A549 (cell line): ENCODE measurements at regions not wholly inside any gene's neighbourhood (a gene's known extent, or its start where the extent isn't known, plus 50 kb on each side); places are given as distances from the start of the nearest gene placed in this dataset.

Experiments used
- ATAC-seq, 2 experiments: fragments of 200-7000 bp in 1 of 2; fragments of >200 bp in 1 of 2; cut with Nextera tagmentation in 1 of 2; cut with Tn5 transposase in 1 of 2; 3 replicates each; pipeline versions ENCODE4 v1.8.0 to v1.9.1; 2018 to 2020; ENCODE audit warnings: mild to moderate bottlenecking in 1 of 2, moderate library complexity in 1 of 2
- CTCF ChIA-PET: fragments of 300-600 bp; sonication (Branson Sonifier 250); formaldehyde crosslinking; extraction: SDS; loops from one replicate; lab custom pipeline; 2021; ENCODE audit warnings: antibody characterized with exemption, inconsistent platforms; lab: Yijun Ruan, JAX
- POLR2A ChIA-PET: fragments of 350-600 bp; formaldehyde crosslinking; extraction: SDS; loops from one replicate; lab custom pipeline; 2021; ENCODE audit warnings: antibody characterized with exemption, inconsistent platforms; lab: Yijun Ruan, JAX
- DNase-seq, 2 experiments: peaks; one replicate each; pipeline versions ENCODE4 v3.0.0 to v3.0.0-alpha.2; 2011 to 2016; ENCODE audit warnings: low read depth in 1 of 2, low spot score in 1 of 2
- FAIRE-seq: peaks from 2 replicates; lab custom pipeline; 2011; peaks lifted over from hg19 to GRCh38; lab: Jason Lieb, UNC
- H3K27ac ChIP-seq, 2 experiments: fragments of >200 bp; sonication (Bioruptor Twin); formaldehyde crosslinking; 3 replicates each; pipeline ENCODE4 v1.5.1; 2016 to 2017
- H3K4me1 ChIP-seq: fragments of >200 bp; sonication (Bioruptor Twin); formaldehyde crosslinking; 3 replicates; pipeline ENCODE4 v1.6.1; 2016
- H3K4me2 ChIP-seq: fragments of >200 bp; sonication (Bioruptor Twin); formaldehyde crosslinking; 3 replicates; pipeline ENCODE4 v1.6.1; 2016
- H3K4me3 ChIP-seq: fragments of >200 bp; sonication (Bioruptor Twin); formaldehyde crosslinking; 3 replicates; pipeline ENCODE4 v1.5.1; 2016
- H3K9me3 ChIP-seq: fragments of >200 bp; sonication (Bioruptor Twin); formaldehyde crosslinking; 3 replicates; pipeline ENCODE4 v1.6.1; 2016
- CHD2 ChIP-seq: fragments of 150-350 bp; IDR thresholded peaks from 2 replicates; pipeline ENCODE4 v1.6.1; 2014; ENCODE audit warnings: low read length; ENCODE audit not compliant: partially characterized antibody
- ESRRA ChIP-seq: fragments of 150-350 bp; IDR thresholded peaks from 2 replicates; pipeline ENCODE4 v1.6.1; 2014; ENCODE audit warnings: mild to moderate bottlenecking, low read length, borderline replicate concordance
- GATA3 ChIP-seq: IDR thresholded peaks from 2 replicates; pipeline ENCODE4 v1.6.1; 2012; ENCODE audit warnings: borderline replicate concordance
- HOXA7 ChIP-seq: fragments of 250-450 bp; sonication (Bioruptor Pico); IDR thresholded peaks from 2 replicates; pipeline ENCODE4 v1.5.0; 2020; ENCODE audit warnings: mild to moderate bottlenecking, moderate library complexity
- HOXB13 ChIP-seq: fragments of 250-450 bp; sonication (Bioruptor Pico); IDR thresholded peaks from 2 replicates; pipeline ENCODE4 v1.5.0; 2020; ENCODE audit warnings: low read depth, mild to moderate bottlenecking, moderate library complexity
- HOXB5 ChIP-seq: fragments of 250-450 bp; sonication (Bioruptor Pico); IDR thresholded peaks from 2 replicates; pipeline ENCODE4 v1.5.0; 2020; ENCODE audit warnings: mild to moderate bottlenecking, moderate library complexity
- JUN ChIP-seq, 2 experiments: fragments of >200 bp; sonication (Bioruptor Twin); formaldehyde crosslinking; IDR thresholded peaks; 2 replicates in 1 of 2; 3 replicates in 1 of 2; pipeline ENCODE4 v1.6.1; 2016 to 2017
- KDM1A ChIP-seq: fragments of 200-600 bp; sonication (generic); IDR thresholded peaks from 2 replicates; pipeline ENCODE4 v1.6.1; 2016; ENCODE audit warnings: low read depth, mild to moderate bottlenecking
- MAZ ChIP-seq: fragments of 150-350 bp; IDR thresholded peaks from 2 replicates; pipeline ENCODE4 v1.6.1; 2014; ENCODE audit warnings: antibody characterized with exemption, low read depth, low read length, borderline replicate concordance
- NFE2L2 ChIP-seq: fragments of 150-350 bp; conservative IDR thresholded peaks from 2 replicates; pipeline ENCODE4 v1.6.1; 2014; ENCODE audit warnings: low read length
- RAD21 ChIP-seq, 2 experiments: fragments of >200 bp in 1 of 2; sonication (Bioruptor Twin) in 1 of 2; formaldehyde crosslinking in 1 of 2; IDR thresholded peaks in 1 of 2; conservative IDR thresholded peaks in 1 of 2; 2 replicates in 1 of 2; 3 replicates in 1 of 2; pipeline ENCODE4 v1.6.1; 2012 to 2018; ENCODE audit warnings: inconsistent platforms in 1 of 2
- RFX5 ChIP-seq: fragments of 450-650 bp; IDR thresholded peaks from 2 replicates; pipeline ENCODE4 v1.7.1; 2014; ENCODE audit warnings: antibody characterized with exemption, mild to moderate bottlenecking, moderate library complexity
- SMC3 ChIP-seq: fragments of >200 bp; sonication (Bioruptor Twin); formaldehyde crosslinking; IDR thresholded peaks from 3 replicates; pipeline ENCODE4 v1.6.1; 2018; ENCODE audit warnings: inconsistent platforms
- SREBF2 ChIP-seq: fragments of 450-650 bp; IDR thresholded peaks from 2 replicates; pipeline ENCODE4 v1.6.1; 2014; ENCODE audit warnings: mild to moderate bottlenecking, moderate library complexity
- TP53 ChIP-seq: fragments of 250-450 bp; sonication (Bioruptor Pico); IDR thresholded peaks from 2 replicates; pipeline ENCODE4 v1.5.0; 2021; ENCODE audit warnings: mild to moderate bottlenecking, moderate library complexity
- ZSCAN20 ChIP-seq: fragments of 250-450 bp; sonication (Bioruptor Pico); IDR thresholded peaks from 2 replicates; pipeline ENCODE4 v1.8.0; 2022; ENCODE audit warnings: mild to moderate bottlenecking, moderate library complexity
- WGBS: methylation state at CpG from one replicate; pipeline ENCODE4 v1.1.6; 2017; ENCODE audit errors: missing lambda C conversion rate; 5-methylcytosine and 5-hydroxymethylcytosine counted together
- TF ChIP-seq, protein P1 (sequence below): fragments of >200 bp; sonication (Bioruptor Twin); formaldehyde crosslinking; IDR thresholded peaks from 3 replicates; pipeline ENCODE4 v1.5.1; 2016
- TF ChIP-seq, protein P2 (sequence below): fragments of 200-600 bp; sonication (generic); IDR thresholded peaks from 2 replicates; pipeline ENCODE4 v1.6.1; 2016; ENCODE audit warnings: antibody characterized with exemption, mild to moderate bottlenecking, moderate library complexity
- TF ChIP-seq, protein P3 (sequence below): fragments of >200 bp; sonication (Bioruptor Twin); formaldehyde crosslinking; IDR thresholded peaks from 3 replicates; pipeline ENCODE4 v1.6.1; 2016
- TF ChIP-seq, protein P4 (sequence below): IDR thresholded peaks from 2 replicates; pipeline ENCODE4 v1.6.1; 2012

DNA sequence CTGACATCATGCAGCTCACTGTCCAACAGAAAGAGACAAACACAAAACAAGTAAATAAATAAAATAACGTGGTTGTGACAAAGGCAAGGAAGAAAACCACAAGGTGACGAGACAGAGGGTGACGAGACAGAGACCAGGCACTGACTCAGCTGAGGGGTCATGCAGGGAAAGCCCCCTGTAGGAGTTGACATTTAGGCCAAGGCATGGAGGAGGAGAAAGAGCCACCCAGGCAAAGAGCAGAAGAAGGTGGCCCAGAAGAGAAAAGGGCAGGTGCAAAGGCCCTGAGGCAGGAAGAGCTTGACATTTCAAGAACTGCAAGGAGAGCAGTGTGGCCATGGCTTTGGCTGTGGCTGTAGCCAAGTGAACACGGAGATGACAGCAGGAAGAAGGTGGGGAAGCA is 65.1 kb upstream of the ID3 start:
- no peak overlapping the region for H3K4me3 ChIP-seq
- H3K27ac ChIP-seq, result no peak overlapping the region
- H3K4me1 ChIP-seq, result no peaks in the 10 kb centered on the region
- no peak for DNase-seq
- no peak for ATAC-seq
- H3K4me2 ChIP-seq, result no peak overlapping the region
- no peaks in the 10 kb centered on the region for H3K9me3 ChIP-seq
- FAIRE-seq, result no peak
- CTCF ChIA-PET, result interaction anchor here (0.8 to 1.5 kb wide), 5 partner anchors 9 to 40 kb away, joined by 3 to 7 read pairs (median 4); no protein-coding TSS in a partner anchor
- 64% methylated on average over 4 of the region's 4 CpGs for WGBS
- TF ChIP-seq MAZ, result no peak
- TF ChIP-seq CHD2, result no peak
- no peak for TF ChIP-seq RAD21 (conservative IDR thresholded peaks at IDR 0.05 in 1 of 2, IDR thresholded peaks at IDR 0.05 in 1 of 2)
- TF ChIP-seq NFE2L2, result no peak
- TF ChIP-seq, protein P1, sequence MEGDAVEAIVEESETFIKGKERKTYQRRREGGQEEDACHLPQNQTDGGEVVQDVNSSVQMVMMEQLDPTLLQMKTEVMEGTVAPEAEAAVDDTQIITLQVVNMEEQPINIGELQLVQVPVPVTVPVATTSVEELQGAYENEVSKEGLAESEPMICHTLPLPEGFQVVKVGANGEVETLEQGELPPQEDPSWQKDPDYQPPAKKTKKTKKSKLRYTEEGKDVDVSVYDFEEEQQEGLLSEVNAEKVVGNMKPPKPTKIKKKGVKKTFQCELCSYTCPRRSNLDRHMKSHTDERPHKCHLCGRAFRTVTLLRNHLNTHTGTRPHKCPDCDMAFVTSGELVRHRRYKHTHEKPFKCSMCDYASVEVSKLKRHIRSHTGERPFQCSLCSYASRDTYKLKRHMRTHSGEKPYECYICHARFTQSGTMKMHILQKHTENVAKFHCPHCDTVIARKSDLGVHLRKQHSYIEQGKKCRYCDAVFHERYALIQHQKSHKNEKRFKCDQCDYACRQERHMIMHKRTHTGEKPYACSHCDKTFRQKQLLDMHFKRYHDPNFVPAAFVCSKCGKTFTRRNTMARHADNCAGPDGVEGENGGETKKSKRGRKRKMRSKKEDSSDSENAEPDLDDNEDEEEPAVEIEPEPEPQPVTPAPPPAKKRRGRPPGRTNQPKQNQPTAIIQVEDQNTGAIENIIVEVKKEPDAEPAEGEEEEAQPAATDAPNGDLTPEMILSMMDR, result no peak
- no peak for TF ChIP-seq JUN (IDR thresholded peaks at IDR 0.05)
- POLR2A ChIA-PET, result no interaction called here

DNA sequence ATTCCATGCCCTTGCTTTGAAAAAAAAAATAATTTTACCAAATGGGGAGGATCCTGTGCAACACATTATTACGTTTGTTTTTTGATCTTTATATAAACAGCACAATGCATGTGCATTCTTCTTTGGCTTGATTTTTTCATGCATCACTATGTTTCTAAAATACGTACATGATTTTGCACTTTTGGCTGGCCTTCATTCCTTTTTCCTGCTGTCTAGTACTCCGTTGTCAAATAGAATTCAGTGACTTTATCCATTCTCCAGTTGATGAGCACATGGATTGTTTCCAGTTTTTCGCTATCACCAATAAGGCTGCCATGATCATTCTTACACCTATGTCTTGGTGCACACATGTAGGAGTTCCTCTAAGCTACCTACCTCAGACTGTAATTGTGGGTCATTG is 63.0 kb upstream of the ID3 start:
- FAIRE-seq (no peak), DNase-seq (no peak), ATAC-seq (no peak)
- TF ChIP-seq SMC3, result no peak
- no peak for TF ChIP-seq HOXB13 (CRISPR knock-in tag)
- no peak for TF ChIP-seq JUN (IDR thresholded peaks at IDR 0.05)
- TF ChIP-seq TP53 (CRISPR knock-in tag), result no peak
- TF ChIP-seq, protein P1, result no peak
- no peak for TF ChIP-seq KDM1A
- TF ChIP-seq, protein P2, sequence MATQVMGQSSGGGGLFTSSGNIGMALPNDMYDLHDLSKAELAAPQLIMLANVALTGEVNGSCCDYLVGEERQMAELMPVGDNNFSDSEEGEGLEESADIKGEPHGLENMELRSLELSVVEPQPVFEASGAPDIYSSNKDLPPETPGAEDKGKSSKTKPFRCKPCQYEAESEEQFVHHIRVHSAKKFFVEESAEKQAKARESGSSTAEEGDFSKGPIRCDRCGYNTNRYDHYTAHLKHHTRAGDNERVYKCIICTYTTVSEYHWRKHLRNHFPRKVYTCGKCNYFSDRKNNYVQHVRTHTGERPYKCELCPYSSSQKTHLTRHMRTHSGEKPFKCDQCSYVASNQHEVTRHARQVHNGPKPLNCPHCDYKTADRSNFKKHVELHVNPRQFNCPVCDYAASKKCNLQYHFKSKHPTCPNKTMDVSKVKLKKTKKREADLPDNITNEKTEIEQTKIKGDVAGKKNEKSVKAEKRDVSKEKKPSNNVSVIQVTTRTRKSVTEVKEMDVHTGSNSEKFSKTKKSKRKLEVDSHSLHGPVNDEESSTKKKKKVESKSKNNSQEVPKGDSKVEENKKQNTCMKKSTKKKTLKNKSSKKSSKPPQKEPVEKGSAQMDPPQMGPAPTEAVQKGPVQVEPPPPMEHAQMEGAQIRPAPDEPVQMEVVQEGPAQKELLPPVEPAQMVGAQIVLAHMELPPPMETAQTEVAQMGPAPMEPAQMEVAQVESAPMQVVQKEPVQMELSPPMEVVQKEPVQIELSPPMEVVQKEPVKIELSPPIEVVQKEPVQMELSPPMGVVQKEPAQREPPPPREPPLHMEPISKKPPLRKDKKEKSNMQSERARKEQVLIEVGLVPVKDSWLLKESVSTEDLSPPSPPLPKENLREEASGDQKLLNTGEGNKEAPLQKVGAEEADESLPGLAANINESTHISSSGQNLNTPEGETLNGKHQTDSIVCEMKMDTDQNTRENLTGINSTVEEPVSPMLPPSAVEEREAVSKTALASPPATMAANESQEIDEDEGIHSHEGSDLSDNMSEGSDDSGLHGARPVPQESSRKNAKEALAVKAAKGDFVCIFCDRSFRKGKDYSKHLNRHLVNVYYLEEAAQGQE, result no peak
- no peak for TF ChIP-seq GATA3
- TF ChIP-seq CHD2, result no peak
- TF ChIP-seq ZSCAN20 (CRISPR knock-in tag), result no peak
- no peak for TF ChIP-seq RFX5
- no peak overlapping the region for H3K4me2 ChIP-seq
- H3K9me3 ChIP-seq, result no peaks in the 10 kb centered on the region
- POLR2A ChIA-PET, result no interaction called here
- WGBS, result 64% methylated on average over 4 of the region's 4 CpGs
- no peaks in the 10 kb centered on the region for H3K4me1 ChIP-seq
- H3K27ac ChIP-seq, result no peak overlapping the region
- H3K4me3 ChIP-seq, result no peak overlapping the region
- CTCF ChIA-PET, result interaction anchor here (1.3 to 2.8 kb wide), 2 partner anchors 13 to 77 kb away, joined by 3 to 12 read pairs; no protein-coding TSS in a partner anchor

DNA sequence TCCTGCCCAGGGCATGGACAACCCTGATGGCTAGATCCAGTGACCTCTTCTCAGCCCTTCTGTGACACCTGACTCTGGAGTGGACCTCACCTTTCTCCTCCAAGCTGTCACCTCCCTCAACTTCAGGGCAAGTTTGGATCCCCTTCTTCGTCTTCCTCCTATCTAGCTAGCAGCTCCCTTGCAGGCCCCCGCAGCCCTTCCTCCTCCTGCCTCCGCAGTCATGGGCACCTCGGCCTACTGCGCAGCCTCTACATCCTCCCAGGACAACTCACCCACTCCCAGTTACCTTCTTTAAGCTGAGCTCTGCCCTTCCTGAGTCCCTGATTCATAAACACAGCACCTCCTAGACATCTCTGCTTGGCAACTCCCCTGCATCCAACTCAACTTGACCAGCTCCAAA is 61.3 kb upstream of the ID3 start:
- 94% methylated on average over 5 of the region's 5 CpGs for WGBS
- CTCF ChIA-PET, result interaction anchor here (0.9 to 2.8 kb wide), 7 partner anchors 13 to 76 kb away, joined by 3 to 12 read pairs (median 4); no protein-coding TSS in a partner anchor

More for the DNA sequence above, 61.3 kb upstream of the ID3 start:
- TF ChIP-seq, protein P3, sequence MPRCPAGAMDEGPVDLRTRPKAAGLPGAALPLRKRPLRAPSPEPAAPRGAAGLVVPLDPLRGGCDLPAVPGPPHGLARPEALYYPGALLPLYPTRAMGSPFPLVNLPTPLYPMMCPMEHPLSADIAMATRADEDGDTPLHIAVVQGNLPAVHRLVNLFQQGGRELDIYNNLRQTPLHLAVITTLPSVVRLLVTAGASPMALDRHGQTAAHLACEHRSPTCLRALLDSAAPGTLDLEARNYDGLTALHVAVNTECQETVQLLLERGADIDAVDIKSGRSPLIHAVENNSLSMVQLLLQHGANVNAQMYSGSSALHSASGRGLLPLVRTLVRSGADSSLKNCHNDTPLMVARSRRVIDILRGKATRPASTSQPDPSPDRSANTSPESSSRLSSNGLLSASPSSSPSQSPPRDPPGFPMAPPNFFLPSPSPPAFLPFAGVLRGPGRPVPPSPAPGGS, result no peak
- TF ChIP-seq, protein P4, sequence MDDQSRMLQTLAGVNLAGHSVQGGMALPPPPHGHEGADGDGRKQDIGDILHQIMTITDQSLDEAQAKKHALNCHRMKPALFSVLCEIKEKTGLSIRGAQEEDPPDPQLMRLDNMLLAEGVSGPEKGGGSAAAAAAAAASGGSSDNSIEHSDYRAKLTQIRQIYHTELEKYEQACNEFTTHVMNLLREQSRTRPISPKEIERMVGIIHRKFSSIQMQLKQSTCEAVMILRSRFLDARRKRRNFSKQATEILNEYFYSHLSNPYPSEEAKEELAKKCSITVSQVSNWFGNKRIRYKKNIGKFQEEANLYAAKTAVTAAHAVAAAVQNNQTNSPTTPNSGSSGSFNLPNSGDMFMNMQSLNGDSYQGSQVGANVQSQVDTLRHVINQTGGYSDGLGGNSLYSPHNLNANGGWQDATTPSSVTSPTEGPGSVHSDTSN, result no peak
- no peak for TF ChIP-seq SREBF2
- no peak for TF ChIP-seq ESRRA
- TF ChIP-seq HOXB5 (CRISPR knock-in tag), result no peak
- TF ChIP-seq HOXB13 (CRISPR knock-in tag), result no peak
- no peak for TF ChIP-seq HOXA7 (CRISPR knock-in tag)
- no peak overlapping the region for H3K4me2 ChIP-seq
- H3K27ac ChIP-seq, result no peak overlapping the region
- H3K9me3 ChIP-seq, result no peaks in the 10 kb centered on the region
- FAIRE-seq (no peak), ATAC-seq (no peak), DNase-seq (no peak)
- no peak overlapping the region for H3K4me3 ChIP-seq
- no peaks in the 10 kb centered on the region for H3K4me1 ChIP-seq
- POLR2A ChIA-PET, result no interaction called here
